Stomach (tissue), 4 donors: ENCODE measurements at regions not wholly inside any gene's neighbourhood (a gene's known extent, or its start where the extent isn't known, plus 50 kb on each side); places are given as distances from the start of the nearest gene placed in this dataset.

Experiments
- EP300 ChIP-seq: sonication (generic); formaldehyde crosslinking; IDR thresholded peaks from one replicate; pipeline ENCODE4 v1.6.1; 2017; ENCODE audit warnings: antibody characterized with exemption
- POLR2A ChIP-seq, 4 donors: fragments of 450-650 bp; IDR thresholded peaks; one replicate each; pipeline ENCODE4 v1.6.1; 2016; ENCODE audit warnings: antibody characterized with exemption in 4 of 4, control low read depth in 2 of 4, mild to moderate bottlenecking in 1 of 4, moderate library complexity in 1 of 4

DNA sequence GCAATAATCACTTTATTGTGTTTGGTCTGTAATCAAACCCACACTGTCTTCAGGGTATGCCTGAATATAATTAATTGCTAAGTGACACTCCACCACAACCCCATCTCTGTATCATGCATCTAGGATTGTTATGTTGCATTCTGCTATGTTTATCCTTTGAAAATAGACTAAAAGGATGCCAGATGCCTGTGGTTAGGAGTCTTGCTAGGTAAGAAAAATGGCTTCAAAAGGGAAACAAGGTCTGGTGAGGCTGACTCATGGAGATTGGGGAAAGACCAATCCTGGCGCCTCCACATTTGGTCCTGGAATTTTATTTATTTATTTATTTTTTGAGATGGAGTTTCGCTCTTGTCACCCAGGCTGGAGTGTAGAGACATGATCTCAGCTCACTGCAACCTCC lies 360.5 kb upstream of the SLC7A11 start:
- TF ChIP-seq POLR2A (IDR thresholded peaks at IDR 0.05) (no peak), EP300 (no peak)
